ENCODE measurements at regions not wholly inside any gene's neighbourhood (a gene's known extent, or its start where the extent isn't known, plus 50 kb on each side); places are given as distances from the start of the nearest gene placed in this dataset.
"Not testable (repeated sequence)": the region's sequence is repeated elsewhere in the genome, so short reads cannot be mapped to it uniquely, and the experiment has no call there.

GRCh38 chr6:12478921-12479320, 188.8 kb downstream of the EDN1 start:
- no peak for DNase-seq (ENCODE audit: low spot score)

- no peak for DNase-seq (ENCODE audit: low spot score)
These were observed 189.3 kb downstream of the EDN1 start for GRCh38 chr6:12479451-12479850.

- no peak for DNase-seq (ENCODE audit: low spot score)
These were observed 189.7 kb downstream of the EDN1 start for GRCh38 chr6:12479881-12480280.

- no peak for DNase-seq (ENCODE audit: low spot score)
These were observed 190.2 kb downstream of the EDN1 start for GRCh38 chr6:12480379-12480778.

- no peak for DNase-seq (ENCODE audit: low spot score)
These were observed 191.1 kb downstream of the EDN1 start for GRCh38 chr6:12481292-12481691.

- no peak for DNase-seq (ENCODE audit: low spot score)
These were observed 191.7 kb downstream of the EDN1 start for GRCh38 chr6:12481850-12482249.

GRCh38 chr6:12482386-12483375, 192.5 kb downstream of the EDN1 start:
- DNase-seq (ENCODE audit: low spot score): no peak

GRCh38 chr6:12483712-12484111, 193.6 kb downstream of the EDN1 start:
- DNase-seq (ENCODE audit: low spot score): no peak

- DNase-seq (ENCODE audit: low spot score): no peak
These were observed 194.4 kb downstream of the EDN1 start for GRCh38 chr6:12484519-12484918.

GRCh38 chr6:12485226-12485764, 195.1 kb downstream of the EDN1 start:
- DNase-seq (ENCODE audit: low spot score): no peak

- DNase-seq (ENCODE audit: low spot score): no peak
These were observed 195.7 kb downstream of the EDN1 start for GRCh38 chr6:12485837-12486236.

- DNase-seq (ENCODE audit: low spot score): no peak
These were observed 200.3 kb downstream of the EDN1 start for GRCh38 chr6:12490351-12490903.

- DNase-seq (ENCODE audit: low spot score): no peak
These were observed 200.9 kb downstream of the EDN1 start for GRCh38 chr6:12490904-12491571.

- not testable (repeated sequence) for DNase-seq (ENCODE audit: low spot score)
These were observed 202.8 kb downstream of the EDN1 start for GRCh38 chr6:12492929-12493328.

- DNase-seq (ENCODE audit: low spot score): no peak
These were observed 203.3 kb downstream of the EDN1 start for GRCh38 chr6:12493446-12493845.

- DNase-seq (ENCODE audit: low spot score): no peak
These were observed 204.0 kb downstream of the EDN1 start for GRCh38 chr6:12494161-12494560.

GRCh38 chr6:12501990-12502389, 211.8 kb downstream of the EDN1 start:
- DNase-seq (ENCODE audit: low spot score): no peak

- no peak for DNase-seq (ENCODE audit: low spot score)
These were observed 212.1 kb upstream of the PHACTR1 start for GRCh38 chr6:12504325-12504966.

GRCh38 chr6:12505486-12505885, 211.1 kb upstream of the PHACTR1 start:
- no peak for DNase-seq (ENCODE audit: low spot score)

GRCh38 chr6:12506159-12506558, 210.4 kb upstream of the PHACTR1 start:
- DNase-seq (ENCODE audit: low spot score): no peak

GRCh38 chr6:12507636-12508035, 208.9 kb upstream of the PHACTR1 start:
- no peak for DNase-seq (ENCODE audit: low spot score)

GRCh38 chr6:12508553-12508952, 208.0 kb upstream of the PHACTR1 start:
- no peak for DNase-seq (ENCODE audit: low spot score)
